Colonic mucosa (tissue), 4 donors: ENCODE measurements at regions not wholly inside any gene's neighbourhood (a gene's known extent, or its start where the extent isn't known, plus 50 kb on each side); places are given as distances from the start of the nearest gene placed in this dataset.

ENCODE experiments used
- DNase-seq: peaks from one replicate; pipeline ENCODE4 v3.0.0-alpha.2; 2020
- H3K27ac ChIP-seq: fragments of 200-600 bp; one replicate; pipeline ENCODE4 v1.8.0; 2021
- H3K27me3 ChIP-seq: fragments of 200-600 bp; one replicate; pipeline ENCODE4 v1.8.0; 2021
- H3K36me3 ChIP-seq: fragments of 200-600 bp; one replicate; pipeline ENCODE4 v1.8.0; 2021
- H3K4me1 ChIP-seq: fragments of 200-600 bp; one replicate; pipeline ENCODE4 v1.8.0; 2021; ENCODE audit warnings: mild to moderate bottlenecking
- H3K4me3 ChIP-seq: fragments of 200-600 bp; one replicate; pipeline ENCODE4 v1.8.0; 2021
- H3K9ac ChIP-seq, 2 donors: one replicate each; pipeline ENCODE4 v1.7.0; 2013; ENCODE audit warnings: control low read depth in 2 of 2, low read depth in 2 of 2, low read length in 2 of 2
- H3K9me3 ChIP-seq: fragments of 200-600 bp; one replicate; pipeline ENCODE4 v1.8.0; 2021
- intact Hi-C: fragments of 100-400 bp; cut with DNase I; formaldehyde crosslinking; loops from one replicate; pipeline ENCODE4 v1.14.1; 2022
- TF ChIP-seq, protein P1 (sequence below): fragments of 200-600 bp; IDR thresholded peaks from one replicate; pipeline ENCODE4 v1.8.0; 2022; ENCODE audit warnings: antibody characterized with exemption, mild to moderate bottlenecking
- donor health status: healthy.
- donor health status: DM: no; HTN: no; CAD: no.
- donor health status: DM: no; HTN: no; CAD: no.

DNA sequence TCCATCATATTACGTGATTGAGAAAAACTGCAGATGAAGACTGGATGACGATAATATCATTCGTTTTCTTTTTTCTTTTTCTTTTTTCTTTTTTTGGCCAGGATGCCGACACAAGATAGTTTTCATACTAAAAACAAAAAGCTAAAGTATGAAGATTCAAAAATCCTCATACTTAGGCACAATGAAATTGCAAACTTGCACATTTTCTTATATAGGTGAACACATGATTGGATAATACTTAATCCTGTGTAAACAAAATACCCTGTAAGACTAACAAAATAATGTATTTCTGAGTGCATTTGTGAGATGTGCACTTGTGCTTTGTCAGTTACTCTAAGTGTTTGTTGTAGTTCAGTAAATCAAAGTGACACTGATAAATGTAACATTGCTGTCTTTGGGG lies 568.9 kb downstream of the ANKRD50 start:
- Histone ChIP-seq H3K9me3 (no peaks in the 10 kb centered on the region), H3K36me3 (no peaks in the 10 kb centered on the region), H3K4me1 (no peaks in the 10 kb centered on the region), H3K27ac (no peak overlapping the region), H3K9ac (no peak overlapping the region), H3K27me3 (no peaks in the 10 kb centered on the region), H3K4me3 (no peak overlapping the region)
- intact Hi-C loops: no loop called here
- TF ChIP-seq, protein P1, sequence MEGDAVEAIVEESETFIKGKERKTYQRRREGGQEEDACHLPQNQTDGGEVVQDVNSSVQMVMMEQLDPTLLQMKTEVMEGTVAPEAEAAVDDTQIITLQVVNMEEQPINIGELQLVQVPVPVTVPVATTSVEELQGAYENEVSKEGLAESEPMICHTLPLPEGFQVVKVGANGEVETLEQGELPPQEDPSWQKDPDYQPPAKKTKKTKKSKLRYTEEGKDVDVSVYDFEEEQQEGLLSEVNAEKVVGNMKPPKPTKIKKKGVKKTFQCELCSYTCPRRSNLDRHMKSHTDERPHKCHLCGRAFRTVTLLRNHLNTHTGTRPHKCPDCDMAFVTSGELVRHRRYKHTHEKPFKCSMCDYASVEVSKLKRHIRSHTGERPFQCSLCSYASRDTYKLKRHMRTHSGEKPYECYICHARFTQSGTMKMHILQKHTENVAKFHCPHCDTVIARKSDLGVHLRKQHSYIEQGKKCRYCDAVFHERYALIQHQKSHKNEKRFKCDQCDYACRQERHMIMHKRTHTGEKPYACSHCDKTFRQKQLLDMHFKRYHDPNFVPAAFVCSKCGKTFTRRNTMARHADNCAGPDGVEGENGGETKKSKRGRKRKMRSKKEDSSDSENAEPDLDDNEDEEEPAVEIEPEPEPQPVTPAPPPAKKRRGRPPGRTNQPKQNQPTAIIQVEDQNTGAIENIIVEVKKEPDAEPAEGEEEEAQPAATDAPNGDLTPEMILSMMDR: no peak
- DNase-seq: no peak

DNA sequence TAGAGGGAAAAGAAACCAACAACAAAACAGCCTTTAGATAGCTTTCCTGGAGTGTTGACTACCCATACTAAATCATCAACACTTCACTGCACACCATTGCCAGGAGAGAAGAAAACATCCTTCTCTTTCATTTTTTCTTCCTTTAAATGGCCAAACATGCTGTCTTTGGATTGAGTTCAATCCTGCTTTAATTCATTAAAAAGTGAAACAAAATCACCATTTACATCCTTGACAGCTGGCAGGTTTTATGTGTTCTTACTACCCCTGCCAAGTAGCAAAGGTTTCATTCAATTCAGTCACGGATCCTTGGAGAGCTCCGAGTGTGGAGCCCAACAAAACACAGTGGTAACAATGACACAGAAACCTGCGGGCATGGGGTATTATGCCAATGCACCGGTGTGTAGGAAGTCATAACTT lies 568.3 kb downstream of the ANKRD50 start:
- Histone ChIP-seq H3K27ac (no peak overlapping the region), H3K4me3 (no peak overlapping the region), H3K36me3 (no peaks in the 10 kb centered on the region), H3K4me1 (no peaks in the 10 kb centered on the region), H3K9ac (no peak overlapping the region), H3K27me3 (no peaks in the 10 kb centered on the region), H3K9me3 (no peaks in the 10 kb centered on the region)
- no peak for DNase-seq
- intact Hi-C loops: no loop called here
- TF ChIP-seq, protein P1: no peak

DNA sequence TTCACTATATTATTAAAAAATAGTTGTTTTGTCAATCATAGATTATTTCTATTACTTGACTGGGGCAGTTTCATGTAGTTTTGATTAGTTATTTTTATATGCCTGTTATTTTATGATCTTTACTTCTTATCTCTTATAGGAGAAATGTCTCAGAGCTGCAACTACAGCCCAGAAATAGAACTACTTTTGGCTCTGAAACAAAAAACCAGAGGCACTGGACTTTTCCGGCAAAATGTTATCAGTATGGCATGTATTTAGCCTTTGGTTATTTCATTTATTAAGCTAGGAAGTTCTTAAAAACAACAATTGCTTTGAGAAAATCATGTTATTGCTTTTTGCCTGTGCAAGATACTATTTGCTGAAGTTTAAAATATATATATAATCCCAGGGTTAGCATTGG lies 566.5 kb downstream of the ANKRD50 start:
- H3K9me3 ChIP-seq: no peaks in the 10 kb centered on the region
- TF ChIP-seq, protein P1: no peak
- H3K27ac ChIP-seq: no peak overlapping the region

DNA sequence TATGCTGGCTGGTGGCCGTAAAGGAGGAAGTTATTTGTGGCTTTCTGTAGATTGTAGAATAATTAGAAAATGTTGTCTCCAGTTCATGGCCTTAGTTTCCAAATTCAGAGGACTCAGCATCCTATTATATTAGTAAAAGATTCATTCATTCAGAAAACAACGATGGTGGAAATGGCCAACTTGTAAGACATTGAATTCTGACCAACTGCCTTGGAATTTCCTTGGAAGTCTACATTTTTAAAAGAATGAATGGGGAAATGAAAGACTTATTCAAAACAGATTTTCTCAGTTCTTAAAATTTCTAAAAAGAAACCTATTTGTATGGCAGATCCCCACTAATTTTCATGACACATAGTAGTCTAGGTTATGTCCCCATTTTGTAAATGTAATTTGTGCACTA lies 561.5 kb downstream of the ANKRD50 start:
- Histone ChIP-seq H3K4me3 (no peak overlapping the region), H3K27me3 (no peaks in the 10 kb centered on the region), H3K9me3 (no peaks in the 10 kb centered on the region), H3K36me3 (no peaks in the 10 kb centered on the region), H3K4me1 (no peaks in the 10 kb centered on the region), H3K27ac (no peak overlapping the region), H3K9ac (no peak overlapping the region)
- no peak for DNase-seq
- intact Hi-C loops: no loop called here
- TF ChIP-seq, protein P1: no peak

More for the DNA sequence above, 566.5 kb downstream of the ANKRD50 start:
- Histone ChIP-seq H3K4me3 (no peak overlapping the region), H3K9ac (no peak overlapping the region), H3K4me1 (no peaks in the 10 kb centered on the region), H3K27me3 (no peaks in the 10 kb centered on the region), H3K36me3 (no peaks in the 10 kb centered on the region)
- DNase-seq: no peak
- intact Hi-C loops: no loop called here

DNA sequence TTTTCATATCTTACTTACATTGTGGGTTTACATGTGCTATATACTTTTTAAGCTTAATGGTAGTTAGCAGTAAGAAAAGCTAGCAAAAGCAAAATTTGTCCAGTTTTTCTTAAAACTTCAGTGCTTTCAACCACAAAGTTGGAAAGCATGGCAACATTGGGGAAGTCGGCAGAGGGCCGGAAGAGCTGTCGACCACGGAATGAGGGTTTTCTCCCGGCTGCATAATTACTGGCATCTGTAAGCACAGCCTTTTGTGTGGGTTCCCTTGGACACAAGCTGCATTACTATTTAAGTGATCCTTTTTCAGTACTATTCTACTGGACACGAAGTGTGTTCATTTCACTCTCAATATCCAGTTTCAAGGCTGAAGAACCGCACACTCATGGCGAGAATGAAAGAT lies 560.4 kb downstream of the ANKRD50 start:
- H3K4me1 ChIP-seq: no peaks in the 10 kb centered on the region
- TF ChIP-seq, protein P1: no peak
- H3K36me3 ChIP-seq: no peaks in the 10 kb centered on the region
- intact Hi-C loops: no loop called here
- no peak overlapping the region for H3K9ac ChIP-seq
- H3K27me3 ChIP-seq: no peaks in the 10 kb centered on the region
- DNase-seq: no peak
- H3K4me3 ChIP-seq: no peak overlapping the region
- no peak overlapping the region for H3K27ac ChIP-seq
- no peaks in the 10 kb centered on the region for H3K9me3 ChIP-seq

DNA sequence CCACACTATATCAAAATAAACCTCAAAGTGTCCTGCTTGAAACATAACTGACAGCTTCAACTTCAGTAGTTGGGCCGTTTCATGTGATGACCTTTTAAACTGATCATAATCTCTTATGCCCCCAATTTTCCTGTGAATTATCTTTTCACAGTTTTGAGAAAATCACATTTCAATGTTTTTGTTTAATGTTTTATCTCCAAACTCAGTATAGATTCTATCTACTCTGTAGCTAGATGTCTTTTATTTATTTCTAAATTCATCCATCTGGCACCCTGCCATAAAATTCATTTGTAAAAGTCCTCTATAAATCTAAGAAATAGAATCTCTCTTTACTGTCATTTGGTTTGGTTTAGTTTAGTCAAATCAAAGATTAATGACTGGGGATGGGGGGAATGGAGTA lies 557.3 kb downstream of the ANKRD50 start:
- no peak for DNase-seq
- intact Hi-C loops: no loop called here
- Histone ChIP-seq H3K36me3 (no peaks in the 10 kb centered on the region), H3K9me3 (no peaks in the 10 kb centered on the region), H3K27me3 (no peaks in the 10 kb centered on the region), H3K9ac (no peak overlapping the region), H3K4me1 (no peaks in the 10 kb centered on the region), H3K27ac (no peak overlapping the region), H3K4me3 (no peak overlapping the region)
- TF ChIP-seq, protein P1: no peak
